HEK293 (cell line): ENCODE measurements at regions not wholly inside any gene's neighbourhood (a gene's known extent, or its start where the extent isn't known, plus 50 kb on each side); places are given as distances from the start of the nearest gene placed in this dataset.

Experiments
- CTCF ChIA-PET: fragments of 350-600 bp; formaldehyde crosslinking; extraction: SDS; loops from one replicate; lab custom pipeline; 2021; ENCODE audit warnings: antibody characterized with exemption; lab: Yijun Ruan, JAX
- POLR2A ChIA-PET: fragments of 300-600 bp; formaldehyde crosslinking; extraction: SDS; loops from one replicate; lab custom pipeline; 2020; ENCODE audit warnings: antibody characterized with exemption, inconsistent platforms; lab: Yijun Ruan, JAX
- H3K27ac ChIP-seq: fragments of 200-500 bp; sonication (Bioruptor generic); 2 replicates; pipeline ENCODE4 v1.5.1; 2014; ENCODE audit warnings: low read depth, low read length, control low read depth, inconsistent platforms; ENCODE audit errors: extremely low read depth
- H3K36me3 ChIP-seq, 2 experiments: fragments of 200-500 bp in 1 of 2; sonication (Bioruptor generic) in 1 of 2; 1 replicate in 1 of 2; 2 replicates in 1 of 2; pipeline ENCODE4 v1.5.1; 2014 to 2017; ENCODE audit warnings: inconsistent platforms in 2 of 2, low read length in 2 of 2; ENCODE audit not compliant: control insufficient read depth in 2 of 2, insufficient read depth in 1 of 2
- H3K4me1 ChIP-seq: fragments of 200-500 bp; sonication (Bioruptor generic); 2 replicates; pipeline ENCODE4 v1.5.1; 2014; ENCODE audit warnings: mild to moderate bottlenecking, low read length, inconsistent platforms; ENCODE audit not compliant: control insufficient read depth, insufficient read depth
- H3K4me3 ChIP-seq: 2 replicates; pipeline ENCODE4 v1.5.1; 2011; ENCODE audit warnings: low read depth, mild to moderate bottlenecking, control low read depth, low read length, moderate library complexity
- H3K9me3 ChIP-seq: fragments of 200-500 bp; sonication (Bioruptor generic); 2 replicates; pipeline ENCODE4 v1.5.1; 2014; ENCODE audit warnings: low read depth, low read length, inconsistent platforms; ENCODE audit not compliant: control insufficient read depth, insufficient read depth
- GLIS1 ChIP-seq: fragments of 450-650 bp; formaldehyde crosslinking; IDR thresholded peaks from 2 replicates; pipeline ENCODE4 v1.5.1; 2016; ENCODE audit warnings: missing biosample characterization, missing genetic modification characterization
- PATZ1 ChIP-seq: fragments of 450-650 bp; formaldehyde crosslinking; IDR thresholded peaks from 2 replicates; pipeline ENCODE4 v1.5.1; 2016; ENCODE audit warnings: missing biosample characterization, missing genetic modification characterization
- PRDM4 ChIP-seq: fragments of 450-650 bp; formaldehyde crosslinking; IDR thresholded peaks from 2 replicates; pipeline ENCODE4 v1.5.1; 2017; ENCODE audit warnings: missing biosample characterization, missing genetic modification characterization
- REST ChIP-seq: fragments of 450-650 bp; formaldehyde crosslinking; IDR thresholded peaks from 2 replicates; pipeline ENCODE4 v1.5.1; 2016; ENCODE audit warnings: missing biosample characterization, missing genetic modification characterization
- ZBTB49 ChIP-seq: fragments of 450-650 bp; formaldehyde crosslinking; IDR thresholded peaks from 2 replicates; pipeline ENCODE4 v1.5.1; 2016; ENCODE audit warnings: missing biosample characterization, missing genetic modification characterization, low read depth
- ZNF132 ChIP-seq: fragments of 450-650 bp; formaldehyde crosslinking; IDR thresholded peaks from 2 replicates; pipeline ENCODE4 v1.5.1; 2017; ENCODE audit warnings: missing biosample characterization, missing genetic modification characterization, borderline replicate concordance
- ZNF133 ChIP-seq: fragments of 450-650 bp; formaldehyde crosslinking; IDR thresholded peaks from 2 replicates; pipeline ENCODE4 v1.5.1; 2016; ENCODE audit warnings: missing biosample characterization, missing genetic modification characterization
- ZNF2 ChIP-seq: fragments of 450-650 bp; formaldehyde crosslinking; IDR thresholded peaks from 2 replicates; pipeline ENCODE4 v1.5.1; 2016; ENCODE audit warnings: missing biosample characterization, missing genetic modification characterization
- ZNF211 ChIP-seq: fragments of 450-650 bp; formaldehyde crosslinking; IDR thresholded peaks from 2 replicates; pipeline ENCODE4 v1.5.1; 2016; ENCODE audit warnings: low read depth, missing biosample characterization, missing genetic modification characterization
- ZNF221 ChIP-seq: fragments of 450-650 bp; formaldehyde crosslinking; IDR thresholded peaks from 2 replicates; pipeline ENCODE4 v1.5.1; 2017; ENCODE audit warnings: missing biosample characterization, missing genetic modification characterization, borderline replicate concordance
- ZNF660 ChIP-seq: fragments of 450-650 bp; IDR thresholded peaks from 2 replicates; pipeline ENCODE4 v1.5.1; 2018; ENCODE audit warnings: missing biosample characterization, mild to moderate bottlenecking, missing genetic modification characterization

DNA sequence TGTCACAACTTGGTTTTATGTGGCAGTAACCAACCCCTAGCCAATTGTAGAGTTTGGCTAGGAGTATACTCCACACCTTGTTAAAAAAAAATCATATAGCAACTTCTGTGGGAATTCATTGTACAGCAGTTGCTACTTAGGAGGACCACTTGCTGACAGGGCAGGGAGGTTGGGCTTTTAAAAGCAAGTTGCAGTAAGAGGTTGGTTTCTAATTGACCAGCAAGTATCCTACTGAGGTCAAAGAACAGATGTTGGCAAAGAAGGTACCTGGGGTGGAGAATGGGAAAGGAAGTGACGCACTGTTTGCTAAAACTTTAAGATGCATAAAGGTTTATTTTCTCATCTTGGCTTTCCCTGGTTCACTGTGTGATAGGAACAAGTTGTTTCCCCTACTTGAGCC lies 104.6 kb downstream of the TBX3 start (continued):
- TF ChIP-seq PRDM4 (tag by site-specific recombination): no peak
- TF ChIP-seq ZNF221 (tag by site-specific recombination): no peak
- no peak for TF ChIP-seq REST (tag by site-specific recombination)
- no peak for TF ChIP-seq ZNF660 (tag by site-specific recombination)
- TF ChIP-seq PATZ1 (tag by site-specific recombination): no peak

- TF ChIP-seq GLIS1 (tag by site-specific recombination) (peak; percentile 41; the same call in 1 of the 2 replicates), ZNF2 (tag by site-specific recombination) (no peak), ZBTB49 (no peak)
- H3K4me1 ChIP-seq: no peaks in the 10 kb centered on the region
- CTCF ChIA-PET: no interaction called here
- no peaks in the 10 kb centered on the region for H3K9me3 ChIP-seq
- POLR2A ChIA-PET: no interaction called here
- H3K36me3 ChIP-seq: no peaks in the 10 kb centered on the region
- H3K27ac ChIP-seq: no peak overlapping the region
- no peak overlapping the region for H3K4me3 ChIP-seq
Observed at GRCh38 chr12:114562654-114563053, 121.3 kb downstream of the TBX3 start.

DNA sequence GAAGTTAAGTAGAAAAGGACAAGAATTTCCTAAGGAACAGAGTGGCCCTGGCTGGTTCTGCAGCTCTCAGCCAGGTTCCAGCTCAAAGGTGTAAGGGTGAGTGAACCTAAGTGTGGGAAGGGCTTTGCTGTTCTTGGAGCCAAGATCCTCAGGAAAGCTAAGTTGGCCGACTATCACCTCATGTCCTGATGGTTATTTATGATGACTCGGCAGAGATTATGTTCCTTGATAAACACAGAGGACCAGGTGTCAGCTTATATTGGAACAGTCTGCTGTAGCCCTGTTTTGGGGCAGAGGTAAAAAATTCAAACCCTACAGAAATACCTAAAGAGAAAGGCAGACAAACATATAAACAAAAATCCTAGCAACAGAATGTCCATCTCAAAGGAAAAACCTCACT lies 128.5 kb downstream of the TBX3 start:
- CTCF ChIA-PET: interaction anchor here (0.7 kb wide), 1 partner anchor 47 kb away, joined by 3 read pairs; no protein-coding TSS in a partner anchor
- Histone ChIP-seq H3K4me3 (no peak overlapping the region), H3K9me3 (no peaks in the 10 kb centered on the region)
- TF ChIP-seq ZNF133 (tag by site-specific recombination) (no peak), ZNF211 (no peak), ZNF132 (tag by site-specific recombination) (no peak)
- TF ChIP-seq, all 188 proteins: peak for 0
- POLR2A ChIA-PET: no interaction called here
- Histone ChIP-seq H3K4me1 (no peaks in the 10 kb centered on the region), H3K36me3 (no peaks in the 10 kb centered on the region), H3K27ac (no peak overlapping the region)
